Islet of Langerhans (tissue), 1 donor: ENCODE measurements at regions not wholly inside any gene's neighbourhood (a gene's known extent, or its start where the extent isn't known, plus 50 kb on each side); places are given as distances from the start of the nearest gene placed in this dataset.
"Not testable (repeated sequence)": the region's sequence is repeated elsewhere in the genome, so short reads cannot be mapped to it uniquely, and the experiment has no call there.

ENCODE experiments used
- FAIRE-seq: peaks from one replicate; lab custom pipeline; 2011; peaks lifted over from hg19 to GRCh38; lab: Jason Lieb, UNC

GRCh38 chr1:229887043-229887822, 179.8 kb upstream of the GALNT2 start:
- FAIRE-seq = peak; percentile 91

GRCh38 chr1:229888157-229888556, 178.9 kb upstream of the GALNT2 start:
- no peak for FAIRE-seq

GRCh38 chr1:229888561-229889001, 178.5 kb upstream of the GALNT2 start:
- FAIRE-seq = no peak

GRCh38 chr1:229889031-229889517, 178.0 kb upstream of the GALNT2 start:
- FAIRE-seq = no peak

GRCh38 chr1:229891227-229891626, 175.8 kb upstream of the GALNT2 start:
- no peak for FAIRE-seq

GRCh38 chr1:229892515-229893117, 174.4 kb upstream of the GALNT2 start:
- no peak for FAIRE-seq

- FAIRE-seq = no peak
Measured at GRCh38 chr1:229893762-229894444, 173.1 kb upstream of the GALNT2 start.

- FAIRE-seq = no peak
Measured at GRCh38 chr1:229894532-229894931, 172.5 kb upstream of the GALNT2 start.

- no peak for FAIRE-seq
Measured at GRCh38 chr1:229895605-229896004, 171.4 kb upstream of the GALNT2 start.

GRCh38 chr1:229896306-229896705, 170.7 kb upstream of the GALNT2 start:
- FAIRE-seq = no peak

- no peak for FAIRE-seq
Measured at GRCh38 chr1:229896861-229897260, 170.2 kb upstream of the GALNT2 start.

- no peak for FAIRE-seq
Measured at GRCh38 chr1:229897501-229897900, 169.5 kb upstream of the GALNT2 start.

- no peak for FAIRE-seq
Measured at GRCh38 chr1:229900220-229900619, 166.8 kb upstream of the GALNT2 start.

GRCh38 chr1:229905031-229905545, 161.9 kb upstream of the GALNT2 start:
- no peak for FAIRE-seq

GRCh38 chr1:229905652-229906051, 161.4 kb upstream of the GALNT2 start:
- no peak for FAIRE-seq

- no peak for FAIRE-seq
Measured at GRCh38 chr1:229907884-229908638, 159.0 kb upstream of the GALNT2 start.

- FAIRE-seq = no peak
Measured at GRCh38 chr1:229908689-229909088, 158.3 kb upstream of the GALNT2 start.

- FAIRE-seq = no peak
Measured at GRCh38 chr1:229913489-229913888, 153.5 kb upstream of the GALNT2 start.

- not testable (repeated sequence) for FAIRE-seq
Measured at GRCh38 chr1:229919488-229919887, 147.6 kb upstream of the GALNT2 start.

GRCh38 chr1:229920683-229921082, 146.4 kb upstream of the GALNT2 start:
- no peak for FAIRE-seq

- no peak for FAIRE-seq
Measured at GRCh38 chr1:229922249-229922648, 144.8 kb upstream of the GALNT2 start.

GRCh38 chr1:229924639-229925038, 142.4 kb upstream of the GALNT2 start:
- FAIRE-seq = no peak
